KMS-11 (cell line): ENCODE measurements at regions not wholly inside any gene's neighbourhood (a gene's known extent, or its start where the extent isn't known, plus 50 kb on each side); places are given as distances from the start of the nearest gene placed in this dataset.

Source experiments
- H2AFZ ChIP-seq: fragments of 200-600 bp; sonication (generic); 2 replicates; pipeline ENCODE4 v1.6.1; 2016; ENCODE audit warnings: antibody characterized with exemption, mixed run types, low read depth
- H3K27ac ChIP-seq: fragments of 200-600 bp; sonication (generic); 2 replicates; pipeline ENCODE4 v1.6.1; 2016; ENCODE audit warnings: mild to moderate bottlenecking, mixed run types
- H3K27me3 ChIP-seq: fragments of 200-600 bp; sonication (generic); 2 replicates; pipeline ENCODE4 v1.6.1; 2017; ENCODE audit warnings: mild to moderate bottlenecking, low read depth, mixed run types, moderate library complexity; ENCODE audit not compliant: insufficient read depth
- H3K36me3 ChIP-seq: fragments of 200-600 bp; sonication (generic); 2 replicates; pipeline ENCODE4 v1.6.1; 2017; ENCODE audit warnings: mild to moderate bottlenecking, mixed run types; ENCODE audit not compliant: insufficient read depth
- H3K4me1 ChIP-seq: fragments of 200-600 bp; sonication (generic); 2 replicates; pipeline ENCODE4 v1.6.1; 2016; ENCODE audit warnings: mild to moderate bottlenecking, low read depth, mixed run types; ENCODE audit not compliant: poor library complexity, severe bottlenecking
- H3K4me2 ChIP-seq: fragments of 200-600 bp; sonication (generic); 2 replicates; pipeline ENCODE4 v1.7.0; 2016; ENCODE audit warnings: mild to moderate bottlenecking, mixed run types
- H3K4me3 ChIP-seq: fragments of 200-600 bp; sonication (generic); IDR thresholded peaks from 2 replicates; pipeline ENCODE4 v1.6.1; 2017; ENCODE audit warnings: low read depth, low read length, mixed read lengths; ENCODE audit not compliant: insufficient read depth
- H3K79me2 ChIP-seq: fragments of 200-600 bp; sonication (generic); 2 replicates; pipeline ENCODE4 v1.6.1; 2016; ENCODE audit warnings: low read depth, mixed run types; ENCODE audit not compliant: insufficient read depth
- H3K9ac ChIP-seq: fragments of 200-600 bp; sonication (generic); 2 replicates; pipeline ENCODE4 v1.6.1; 2016; ENCODE audit warnings: mild to moderate bottlenecking, mixed run types
- H4K20me1 ChIP-seq: fragments of 200-600 bp; sonication (generic); 2 replicates; pipeline ENCODE4 v1.6.1; 2016; ENCODE audit warnings: mild to moderate bottlenecking, mixed run types; ENCODE audit not compliant: insufficient read depth
- TF ChIP-seq, protein P1 (sequence below): fragments of 200-600 bp; sonication (generic); conservative IDR thresholded peaks from 2 replicates; pipeline ENCODE4 v1.6.1; 2017; ENCODE audit warnings: low read depth, mild to moderate bottlenecking, antibody characterized with exemption, low read length, moderate library complexity, mixed read lengths

GRCh38 chr12:92370828-92371227, 225.2 kb upstream of the BTG1 start:
- Histone ChIP-seq H3K4me2 (no peak overlapping the region), H3K27me3 (no peaks in the 10 kb centered on the region), H3K79me2 (no peaks in the 10 kb centered on the region), H3K9ac (no peak overlapping the region), H3K4me3 (no peak overlapping the region), H3K36me3 (no peaks in the 10 kb centered on the region), H3K4me1 (peaks cover 6% of the 10 kb centered on the region), H2AFZ (no peak overlapping the region), H3K27ac (no peak overlapping the region), H4K20me1 (no peaks in the 10 kb centered on the region)
- TF ChIP-seq, protein P1, sequence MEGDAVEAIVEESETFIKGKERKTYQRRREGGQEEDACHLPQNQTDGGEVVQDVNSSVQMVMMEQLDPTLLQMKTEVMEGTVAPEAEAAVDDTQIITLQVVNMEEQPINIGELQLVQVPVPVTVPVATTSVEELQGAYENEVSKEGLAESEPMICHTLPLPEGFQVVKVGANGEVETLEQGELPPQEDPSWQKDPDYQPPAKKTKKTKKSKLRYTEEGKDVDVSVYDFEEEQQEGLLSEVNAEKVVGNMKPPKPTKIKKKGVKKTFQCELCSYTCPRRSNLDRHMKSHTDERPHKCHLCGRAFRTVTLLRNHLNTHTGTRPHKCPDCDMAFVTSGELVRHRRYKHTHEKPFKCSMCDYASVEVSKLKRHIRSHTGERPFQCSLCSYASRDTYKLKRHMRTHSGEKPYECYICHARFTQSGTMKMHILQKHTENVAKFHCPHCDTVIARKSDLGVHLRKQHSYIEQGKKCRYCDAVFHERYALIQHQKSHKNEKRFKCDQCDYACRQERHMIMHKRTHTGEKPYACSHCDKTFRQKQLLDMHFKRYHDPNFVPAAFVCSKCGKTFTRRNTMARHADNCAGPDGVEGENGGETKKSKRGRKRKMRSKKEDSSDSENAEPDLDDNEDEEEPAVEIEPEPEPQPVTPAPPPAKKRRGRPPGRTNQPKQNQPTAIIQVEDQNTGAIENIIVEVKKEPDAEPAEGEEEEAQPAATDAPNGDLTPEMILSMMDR: no peak

DNA sequence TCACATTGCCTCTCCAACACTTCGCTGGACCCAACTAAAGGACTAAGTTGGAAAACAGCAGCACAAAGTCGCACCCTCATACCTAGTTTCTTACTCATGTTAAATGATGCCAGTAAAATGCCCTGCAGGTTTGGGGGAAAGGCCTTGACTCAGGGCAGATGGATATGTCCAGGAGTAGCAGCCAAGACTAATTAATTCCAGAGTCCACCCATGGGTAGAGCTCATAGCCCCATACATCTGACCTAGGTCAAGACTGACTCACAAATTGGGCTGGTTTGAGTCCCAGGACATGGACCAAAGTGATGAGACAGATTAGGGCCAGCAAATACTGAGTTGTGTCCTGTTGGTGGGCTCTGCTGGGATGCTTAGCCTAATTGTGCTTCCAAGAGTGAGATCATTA, 224.0 kb upstream of the BTG1 start:
- Histone ChIP-seq H3K4me3 (no peak overlapping the region), H3K36me3 (no peaks in the 10 kb centered on the region), H3K27ac (no peak overlapping the region), H3K79me2 (no peaks in the 10 kb centered on the region), H3K27me3 (no peaks in the 10 kb centered on the region), H3K9ac (no peak overlapping the region), H3K4me1 (no peaks in the 10 kb centered on the region), H3K4me2 (no peak overlapping the region), H2AFZ (no peak overlapping the region), H4K20me1 (no peaks in the 10 kb centered on the region)
- TF ChIP-seq, protein P1: no peak

DNA sequence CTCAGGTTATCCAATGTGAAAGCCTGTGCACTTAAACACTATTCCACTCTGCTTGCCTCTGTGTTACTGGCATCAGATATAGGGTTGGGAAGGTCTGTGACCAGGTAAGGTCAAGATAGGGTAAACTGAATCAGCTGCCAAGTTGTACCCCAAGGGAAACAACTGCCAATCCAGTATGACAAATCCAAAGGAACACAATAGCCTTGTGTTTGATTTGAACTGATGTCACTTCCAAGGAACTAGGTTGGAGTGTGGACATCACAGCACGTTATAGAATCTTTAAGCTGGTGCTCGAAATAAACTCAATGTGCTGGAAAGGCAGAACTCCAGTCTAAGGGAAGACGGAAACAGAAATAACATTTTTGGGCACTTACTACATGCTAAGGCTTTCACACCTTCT, 223.4 kb upstream of the BTG1 start:
- H3K9ac ChIP-seq: no peak overlapping the region
- TF ChIP-seq, protein P1: no peak
- H4K20me1 ChIP-seq: no peaks in the 10 kb centered on the region
- no peaks in the 10 kb centered on the region for H3K27me3 ChIP-seq
- no peaks in the 10 kb centered on the region for H3K4me1 ChIP-seq
- H3K79me2 ChIP-seq: no peaks in the 10 kb centered on the region
- no peaks in the 10 kb centered on the region for H3K36me3 ChIP-seq
- no peak overlapping the region for H2AFZ ChIP-seq
- H3K27ac ChIP-seq: no peak overlapping the region
- H3K4me3 ChIP-seq: no peak overlapping the region
- no peak overlapping the region for H3K4me2 ChIP-seq

DNA sequence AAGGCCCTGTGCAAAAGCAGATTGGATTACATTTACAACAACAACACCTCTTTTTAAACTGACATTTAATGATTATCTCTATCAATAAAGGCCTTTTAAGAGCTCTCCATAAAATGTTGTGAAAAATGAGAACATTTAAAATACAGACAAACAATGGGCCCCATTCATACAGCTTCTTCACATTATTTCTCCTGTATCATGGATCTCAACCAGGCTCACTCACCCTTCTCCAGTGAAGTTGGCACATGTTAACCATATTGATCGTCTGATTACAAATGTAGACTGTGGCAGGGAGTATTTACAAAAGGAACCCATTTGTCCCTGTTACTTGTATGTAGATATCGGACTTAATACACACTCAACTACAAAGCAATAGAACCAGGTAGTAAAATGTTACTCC, 220.2 kb upstream of the BTG1 start:
- Histone ChIP-seq H4K20me1 (no peaks in the 10 kb centered on the region), H3K36me3 (no peaks in the 10 kb centered on the region), H3K79me2 (no peaks in the 10 kb centered on the region), H3K27ac (no peak overlapping the region), H3K4me2 (no peak overlapping the region), H3K27me3 (no peaks in the 10 kb centered on the region), H3K4me1 (no peaks in the 10 kb centered on the region), H2AFZ (no peak overlapping the region), H3K9ac (no peak overlapping the region), H3K4me3 (no peak overlapping the region)
- TF ChIP-seq, protein P1: no peak

GRCh38 chr12:92365333-92365732, 219.7 kb upstream of the BTG1 start:
- Histone ChIP-seq H3K27ac (no peak overlapping the region), H3K27me3 (no peaks in the 10 kb centered on the region), H3K4me2 (no peak overlapping the region), H3K4me1 (no peaks in the 10 kb centered on the region), H3K9ac (no peak overlapping the region), H3K36me3 (no peaks in the 10 kb centered on the region), H2AFZ (no peak overlapping the region), H3K79me2 (no peaks in the 10 kb centered on the region), H4K20me1 (no peaks in the 10 kb centered on the region), H3K4me3 (no peak overlapping the region)
- TF ChIP-seq, protein P1: no peak
